ENCODE measurements at regions not wholly inside any gene's neighbourhood (a gene's known extent, or its start where the extent isn't known, plus 50 kb on each side); places are given as distances from the start of the nearest gene placed in this dataset.

DNA sequence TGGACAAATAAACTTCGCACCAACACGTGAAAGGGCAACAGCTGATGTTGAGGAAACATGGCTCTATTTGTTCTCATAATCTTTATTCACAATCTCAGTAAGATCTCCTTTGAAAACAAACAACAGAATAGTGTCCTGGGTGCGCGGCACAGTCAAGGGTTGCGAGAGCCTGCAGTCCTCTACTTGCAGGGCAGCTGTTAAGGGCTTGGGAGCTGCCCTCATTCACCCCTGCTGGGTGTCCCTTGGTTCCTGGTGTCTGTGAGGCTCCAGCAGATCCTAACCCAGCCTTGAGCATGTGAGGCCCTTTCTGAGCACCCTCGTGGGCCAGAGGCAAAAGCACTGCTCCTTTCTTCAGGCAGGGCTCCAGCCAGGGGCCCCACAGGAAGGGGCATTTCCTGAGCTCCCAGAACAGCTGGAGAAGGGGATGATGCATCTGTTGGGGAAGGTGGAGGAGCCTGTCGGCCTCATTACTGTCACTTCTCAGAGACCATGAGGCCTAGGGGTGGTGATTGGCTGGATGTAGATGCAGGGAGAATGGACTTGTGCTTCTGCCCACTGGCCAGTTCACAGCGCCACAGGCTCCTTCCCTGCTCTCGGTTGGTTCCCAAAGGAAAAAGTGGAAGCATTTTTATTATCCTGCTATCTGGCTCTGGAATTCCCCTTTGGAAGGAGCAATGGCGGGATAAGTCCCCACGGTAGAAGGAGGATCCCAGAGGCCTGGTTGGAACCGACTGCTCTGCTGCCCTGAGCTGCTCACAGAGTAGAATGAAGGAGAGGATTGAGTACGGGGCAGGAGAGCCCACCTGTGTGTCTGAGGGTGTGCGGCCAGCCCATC lies 51.9 kb upstream of the KLF13 start:
- no peak for TF ChIP-seq GLIS2 (tag by site-specific recombination; IDR thresholded peaks at IDR 0.05)
- TF ChIP-seq CTCF (tag by site-specific recombination; IDR thresholded peaks at IDR 0.05), result no peak
- TF ChIP-seq ZBTB17 (tag by site-specific recombination; IDR thresholded peaks at IDR 0.05), result no peak
